Stimulated activated CD8-positive, alpha-beta memory T cell treated with anti-CD3 and anti-CD28 coated beads, Interleukin-2, amount 100 ng/mL, for 48 hours (primary cell): ENCODE measurements at regions not wholly inside any gene's neighbourhood (a gene's known extent, or its start where the extent isn't known, plus 50 kb on each side); places are given as distances from the start of the nearest gene placed in this dataset.
"Not testable (repeated sequence)": the region's sequence is repeated elsewhere in the genome, so short reads cannot be mapped to it uniquely, and the experiment has no call there.

Source experiments
- DNase-seq, 2 donors: peaks; one replicate each; pipeline ENCODE4 v3.0.0-alpha.2; 2020; ENCODE audit warnings: low read depth in 2 of 2

GRCh38 chr18:40283560-40283959 is 1671.5 kb upstream of the PIK3C3 start:
- no peak for DNase-seq

- not testable (repeated sequence) for DNase-seq
Measured at GRCh38 chr18:40281356-40281755, 1673.7 kb upstream of the PIK3C3 start.

DNA sequence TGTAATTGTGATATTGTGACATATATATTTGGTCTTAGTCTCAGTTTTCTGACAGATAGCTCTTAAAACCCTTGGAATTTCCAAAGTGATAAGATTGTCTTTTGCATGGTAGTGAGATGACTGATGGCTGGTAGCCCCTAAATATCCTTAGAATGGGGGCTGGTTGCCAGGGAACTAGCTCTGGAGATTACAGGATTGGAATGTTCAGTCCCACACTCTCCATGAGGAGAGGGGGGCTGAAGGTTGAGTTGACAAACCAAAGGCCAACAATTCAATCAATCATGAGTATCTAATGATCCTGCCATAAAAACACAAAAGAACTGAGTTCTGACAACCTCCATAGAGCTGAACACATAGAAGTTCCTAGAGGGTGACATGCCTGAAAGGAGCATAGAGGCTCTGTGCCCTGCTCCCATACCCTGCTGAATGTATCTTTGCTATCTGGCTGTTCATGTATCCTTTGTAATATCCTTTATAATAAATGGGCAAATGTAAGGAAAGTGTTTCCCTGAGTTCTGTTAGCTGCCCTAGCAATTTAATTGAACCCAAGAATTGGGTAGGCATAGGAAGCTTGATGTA is 1680.3 kb upstream of the PIK3C3 start:
- no peak for DNase-seq

DNA sequence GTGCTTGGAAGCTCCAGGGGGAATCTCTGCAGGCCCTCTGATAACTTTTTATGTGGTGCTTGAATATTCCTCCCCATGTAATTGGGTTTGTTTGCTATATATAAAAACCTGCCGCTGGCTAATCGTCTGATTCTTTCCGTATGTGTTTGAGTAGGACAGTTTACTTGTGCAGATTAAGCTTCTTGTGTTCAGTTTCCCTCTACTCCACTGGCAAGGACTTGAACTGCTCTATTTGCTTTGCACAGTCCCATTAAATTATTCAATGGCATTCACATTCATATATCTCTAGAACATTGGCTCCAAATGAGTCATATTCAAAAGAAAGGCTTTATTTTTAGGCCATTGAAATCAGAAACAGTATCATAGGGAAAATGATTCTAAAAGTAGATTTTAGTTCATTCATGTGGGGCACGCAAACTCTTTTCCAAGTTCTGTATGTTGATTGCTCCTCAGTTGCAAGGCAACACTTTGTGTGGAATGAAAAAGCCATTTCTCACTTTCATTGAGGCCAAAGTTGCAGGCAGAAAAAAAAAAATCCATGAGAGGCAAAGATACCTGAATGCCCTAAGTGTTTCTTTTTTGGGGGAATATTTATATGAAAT is 1682.3 kb upstream of the PIK3C3 start:
- no peak for DNase-seq

GRCh38 chr18:40259115-40259835 is 1695.8 kb upstream of the PIK3C3 start:
- DNase-seq = no peak

DNA sequence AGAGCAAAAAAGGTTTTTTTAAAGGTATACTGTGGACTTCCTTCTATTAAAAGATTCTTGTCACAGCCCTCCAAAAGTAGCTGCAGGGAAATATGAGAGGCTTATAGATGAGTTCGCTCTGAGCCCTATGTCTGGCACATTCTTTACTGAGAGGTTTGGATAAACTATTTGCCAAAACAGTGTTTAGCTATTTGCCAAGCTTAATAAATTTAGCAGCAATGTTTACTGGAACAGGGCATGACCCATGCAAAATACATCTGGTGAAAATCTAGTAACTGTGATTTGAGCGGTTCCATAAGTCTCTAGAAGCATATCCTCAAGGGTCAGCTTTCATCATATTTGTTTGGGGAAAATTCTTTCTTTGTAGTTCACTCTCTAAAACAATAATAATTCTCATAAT is 1696.7 kb upstream of the PIK3C3 start:
- DNase-seq = no peak

DNA sequence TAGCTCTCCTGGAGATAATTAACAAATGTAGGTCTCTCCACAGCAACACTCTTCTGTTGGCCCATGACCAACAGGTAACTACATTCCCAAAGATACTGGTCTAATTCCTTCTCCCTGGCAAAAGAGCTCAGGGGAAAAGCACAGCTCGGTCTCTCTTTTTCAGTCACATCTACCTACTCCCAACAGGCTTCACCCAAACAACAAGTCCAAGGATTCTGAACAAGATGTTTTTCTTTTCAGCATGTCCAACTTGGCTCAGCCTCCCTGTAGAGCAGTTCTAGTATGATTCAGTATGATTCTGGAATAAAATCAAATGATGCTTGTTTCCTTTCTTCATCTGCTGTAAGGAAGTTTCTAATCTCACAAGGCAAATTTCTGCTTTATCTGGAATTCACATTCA is 1704.8 kb upstream of the PIK3C3 start:
- DNase-seq = no peak

GRCh38 chr18:40249390-40250080 is 1705.5 kb upstream of the PIK3C3 start:
- DNase-seq = no peak

DNA sequence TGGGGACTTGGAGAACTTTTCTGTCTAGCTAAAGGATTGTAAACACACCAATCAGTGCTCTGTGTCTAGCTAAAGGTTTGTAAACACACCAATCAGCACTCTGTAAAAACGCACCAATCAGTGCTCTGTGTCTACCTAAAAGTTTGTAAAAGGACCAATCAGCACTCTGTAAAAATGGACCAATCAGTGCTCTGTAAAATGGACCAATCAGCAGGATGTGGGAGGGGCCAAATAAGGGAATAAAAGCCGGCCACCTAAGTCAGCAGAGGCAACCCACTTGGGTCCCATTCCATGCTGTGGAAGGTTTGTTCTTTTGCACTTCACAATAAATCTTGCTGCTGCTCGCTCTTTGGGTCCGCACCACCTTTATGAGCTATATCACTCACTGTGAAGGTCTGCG is 1709.4 kb upstream of the PIK3C3 start:
- not testable (repeated sequence) for DNase-seq

- DNase-seq = no peak
Measured at GRCh38 chr18:40243607-40244006, 1711.4 kb upstream of the PIK3C3 start.

DNA sequence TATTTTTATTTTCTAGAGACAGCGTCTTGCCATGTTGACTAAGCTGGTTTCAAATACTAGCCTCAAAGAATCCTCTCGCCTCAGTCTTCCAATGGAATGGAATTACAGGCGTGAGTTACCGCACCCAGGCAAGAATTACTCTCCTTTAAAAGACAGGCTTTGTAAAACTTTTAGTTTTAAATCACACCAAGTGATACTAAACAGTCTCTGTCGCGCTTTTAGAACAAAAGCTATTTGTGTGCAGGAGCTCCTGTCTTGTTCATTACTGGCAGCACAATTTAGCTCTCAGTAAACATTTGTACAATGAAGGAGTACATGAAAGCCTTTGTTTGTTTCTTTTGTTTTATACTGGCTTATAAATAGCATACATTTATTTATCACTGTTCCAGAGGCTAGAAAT is 1719.2 kb upstream of the PIK3C3 start:
- DNase-seq = no peak

GRCh38 chr18:40235323-40235722 is 1719.7 kb upstream of the PIK3C3 start:
- DNase-seq = no peak

DNA sequence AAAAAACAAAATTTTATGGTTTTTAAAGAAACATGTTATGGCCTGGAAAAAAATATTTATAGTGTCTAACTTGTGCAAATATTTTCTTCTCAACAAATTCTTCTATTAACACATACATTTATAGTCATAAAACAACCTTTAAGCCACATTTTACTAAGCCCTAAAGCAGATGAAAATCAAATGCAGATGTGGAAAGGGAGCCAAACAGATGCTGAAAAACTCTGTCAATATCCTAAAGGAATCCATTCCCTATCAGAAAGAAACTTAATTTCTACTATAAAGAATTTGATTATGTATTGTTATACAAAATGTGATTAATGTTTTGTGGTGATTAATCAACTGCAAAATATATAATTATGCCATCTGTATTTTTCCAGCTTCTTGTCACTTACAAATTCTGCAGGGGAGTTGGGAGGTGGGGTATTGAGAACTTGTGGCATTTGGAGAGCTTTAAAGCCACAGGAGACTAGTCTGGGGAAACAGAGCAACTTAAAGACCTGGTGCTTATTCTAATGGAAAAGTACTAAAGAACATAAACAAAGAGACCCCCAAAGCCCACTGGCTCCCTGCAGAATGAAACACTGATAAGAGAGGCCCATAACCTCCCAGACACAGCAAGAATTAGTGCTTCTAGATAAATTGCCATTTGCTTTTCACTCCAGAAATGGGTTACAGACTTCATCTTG is 1721.0 kb upstream of the PIK3C3 start:
- no peak for DNase-seq

GRCh38 chr18:40222776-40223175 is 1732.3 kb upstream of the PIK3C3 start:
- no peak for DNase-seq

DNA sequence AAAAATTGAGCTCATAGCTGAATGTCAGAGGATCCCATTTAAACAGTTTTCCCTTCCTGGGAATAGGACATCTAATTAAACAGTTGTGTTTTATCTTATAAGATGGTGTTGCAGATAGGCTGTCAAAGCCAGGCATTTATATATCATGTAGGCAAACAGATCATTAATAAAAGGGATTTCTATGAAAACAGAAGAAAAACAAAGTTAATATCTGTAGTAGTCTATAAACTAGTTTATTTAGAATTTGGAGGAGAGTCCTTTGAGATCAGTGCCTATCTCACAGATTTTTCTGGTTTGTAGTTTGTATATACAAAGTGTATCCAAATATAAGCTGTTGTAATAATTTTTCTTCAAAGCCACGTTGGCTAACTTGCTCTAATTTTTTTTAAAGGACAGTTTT is 1738.2 kb upstream of the PIK3C3 start:
- no peak for DNase-seq

GRCh38 chr18:40215979-40216378 is 1739.1 kb upstream of the PIK3C3 start:
- no peak for DNase-seq

DNA sequence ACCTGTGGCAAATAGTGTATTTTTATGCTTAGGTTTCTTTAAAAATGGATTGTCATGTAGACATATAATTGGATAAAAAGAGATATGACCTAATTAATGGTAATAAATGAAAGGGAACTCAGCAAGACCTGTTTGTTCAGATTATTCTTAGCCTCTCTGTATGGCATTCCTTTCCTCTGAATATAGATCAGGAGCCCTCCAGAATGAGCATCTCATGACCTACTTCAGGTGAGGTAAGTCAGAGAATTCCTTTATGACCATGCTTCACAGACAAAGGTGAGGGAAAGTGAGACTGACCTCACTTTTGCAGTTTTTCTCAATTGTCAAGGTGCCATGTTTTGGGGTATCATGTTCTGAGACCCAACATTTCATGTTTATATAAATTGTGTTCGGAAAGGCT is 1744.3 kb upstream of the PIK3C3 start:
- no peak for DNase-seq

- DNase-seq = no peak
Measured at GRCh38 chr18:40208958-40209357, 1746.1 kb upstream of the PIK3C3 start.

DNA sequence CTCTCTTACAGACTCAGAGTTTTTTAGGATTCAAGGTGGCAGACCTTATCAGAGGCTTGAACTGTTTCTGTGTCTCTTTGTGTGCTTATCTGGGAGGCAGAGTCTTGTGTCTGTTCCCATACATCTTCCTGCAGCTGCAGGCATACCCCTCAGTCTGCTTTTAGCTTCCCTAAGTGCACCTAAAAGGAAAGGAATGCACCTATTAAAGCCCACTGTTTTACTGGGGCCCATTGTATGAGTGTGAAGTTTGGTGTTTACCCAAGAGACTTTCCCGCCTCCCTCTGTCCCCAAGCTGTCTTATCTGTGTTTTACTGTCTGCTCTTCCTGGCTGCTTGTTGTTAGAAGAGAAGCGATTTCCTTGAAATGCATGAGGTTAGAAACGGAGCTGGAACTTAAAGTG is 1757.3 kb upstream of the PIK3C3 start:
- DNase-seq = no peak

DNA sequence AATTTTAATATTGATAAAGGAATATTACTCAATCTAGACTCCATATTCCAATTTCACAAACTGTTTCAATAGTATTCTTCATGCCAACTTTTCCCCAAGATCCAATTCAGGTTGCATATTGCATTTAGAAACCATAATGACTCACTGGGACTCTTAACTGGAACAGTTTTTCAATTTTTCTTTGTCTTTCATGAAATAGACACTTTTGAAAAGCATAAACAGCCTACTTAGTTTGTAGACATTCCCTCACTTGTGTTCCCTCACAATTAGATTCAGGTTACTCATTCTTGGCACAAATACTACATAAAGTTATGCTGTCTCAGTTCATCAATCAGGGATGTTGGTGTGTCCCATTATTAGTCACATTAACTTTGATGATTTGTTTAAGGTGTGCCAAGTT is 1768.4 kb upstream of the PIK3C3 start:
- no peak for DNase-seq

DNA sequence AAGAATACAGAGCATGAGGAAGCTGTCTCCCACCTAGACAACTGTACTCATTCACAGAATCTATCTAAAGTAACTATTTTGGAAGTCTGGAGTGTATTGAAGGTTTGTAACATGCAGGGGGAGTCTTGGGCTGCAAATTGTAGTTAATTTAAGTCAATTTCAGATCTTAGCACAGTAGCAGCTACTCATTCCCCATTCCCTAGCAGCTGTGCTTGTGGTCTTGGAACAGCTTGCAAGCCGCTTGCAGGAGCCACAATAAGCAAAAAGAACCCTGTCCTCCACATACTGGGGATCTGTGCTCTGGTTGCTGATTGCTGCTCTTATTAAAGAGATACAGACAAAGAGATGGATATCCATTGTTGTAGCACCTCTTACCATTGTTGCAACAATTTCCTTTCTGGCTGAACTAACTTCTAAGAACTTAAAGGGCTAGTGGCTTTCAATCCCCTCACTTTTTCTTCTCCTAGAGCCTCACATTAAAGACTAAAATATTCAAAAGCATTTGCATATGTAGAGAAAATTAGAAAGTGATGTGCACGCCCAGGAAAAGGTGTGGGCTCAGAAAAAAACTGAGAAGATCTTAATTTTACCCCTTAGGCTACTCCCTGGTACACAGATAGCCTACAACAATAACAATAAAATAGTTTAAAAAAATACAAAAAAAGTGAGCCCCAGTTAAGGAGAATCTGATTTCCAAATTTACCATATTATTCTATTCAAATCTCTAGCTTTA is 1775.1 kb upstream of the PIK3C3 start:
- DNase-seq = no peak

GRCh38 chr18:40168026-40168425 is 1787.0 kb upstream of the PIK3C3 start:
- DNase-seq = no peak
